GM18519 (cell line): ENCODE measurements at regions not wholly inside any gene's neighbourhood (a gene's known extent, or its start where the extent isn't known, plus 50 kb on each side); places are given as distances from the start of the nearest gene placed in this dataset.

Experiments used
- ATAC-seq: cut with Tn5 transposase; IDR thresholded peaks from one replicate; pipeline ENCODE4 v1.9.1; 2021; ENCODE audit warnings: mild to moderate bottlenecking, moderate library complexity; ENCODE audit not compliant: unreplicated experiment, low FRiP score

GRCh38 chr5:67404256-67405100 lies 207.9 kb upstream of the CD180 start:
- ATAC-seq = no peak

DNA sequence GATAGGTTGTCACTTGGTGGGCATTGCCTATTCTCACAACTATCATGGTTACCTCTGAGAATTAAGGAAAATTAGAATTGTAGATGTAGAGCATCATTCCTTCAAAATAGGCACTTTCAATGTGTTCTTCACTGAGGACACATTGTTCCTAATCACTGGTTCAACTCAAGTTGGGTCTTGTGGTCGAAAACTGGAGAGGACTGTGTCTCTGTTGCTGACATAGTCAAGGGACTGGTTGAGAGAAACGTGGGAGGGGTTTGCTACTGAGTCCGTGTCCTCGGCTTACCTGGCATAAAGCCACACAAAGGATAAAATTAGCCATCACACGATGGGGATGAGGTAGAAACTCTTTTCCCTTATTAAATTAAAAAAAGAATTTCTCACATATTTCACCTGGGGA lies 205.9 kb upstream of the CD180 start:
- ATAC-seq = no peak

DNA sequence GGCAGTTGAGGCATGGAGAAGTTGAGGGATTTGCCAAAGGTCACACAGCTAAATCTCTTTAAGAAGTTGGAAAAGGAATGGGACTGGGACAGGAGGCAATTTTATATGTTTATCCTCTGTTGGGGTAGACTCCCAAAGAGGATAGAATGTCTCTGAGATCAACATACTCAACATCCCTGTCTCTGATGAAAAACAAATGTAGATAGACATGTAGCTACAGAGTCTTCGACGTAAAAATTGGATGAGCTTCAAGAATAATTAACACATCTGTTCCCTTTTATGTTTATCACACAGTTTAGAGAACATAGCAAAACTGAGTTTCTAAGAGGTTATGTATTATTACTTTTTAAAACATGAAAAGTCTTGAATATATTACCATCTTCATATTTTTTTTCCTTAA lies 204.6 kb upstream of the CD180 start:
- ATAC-seq = no peak

- ATAC-seq = no peak
These were observed 204.2 kb upstream of the CD180 start for GRCh38 chr5:67400752-67401151.

DNA sequence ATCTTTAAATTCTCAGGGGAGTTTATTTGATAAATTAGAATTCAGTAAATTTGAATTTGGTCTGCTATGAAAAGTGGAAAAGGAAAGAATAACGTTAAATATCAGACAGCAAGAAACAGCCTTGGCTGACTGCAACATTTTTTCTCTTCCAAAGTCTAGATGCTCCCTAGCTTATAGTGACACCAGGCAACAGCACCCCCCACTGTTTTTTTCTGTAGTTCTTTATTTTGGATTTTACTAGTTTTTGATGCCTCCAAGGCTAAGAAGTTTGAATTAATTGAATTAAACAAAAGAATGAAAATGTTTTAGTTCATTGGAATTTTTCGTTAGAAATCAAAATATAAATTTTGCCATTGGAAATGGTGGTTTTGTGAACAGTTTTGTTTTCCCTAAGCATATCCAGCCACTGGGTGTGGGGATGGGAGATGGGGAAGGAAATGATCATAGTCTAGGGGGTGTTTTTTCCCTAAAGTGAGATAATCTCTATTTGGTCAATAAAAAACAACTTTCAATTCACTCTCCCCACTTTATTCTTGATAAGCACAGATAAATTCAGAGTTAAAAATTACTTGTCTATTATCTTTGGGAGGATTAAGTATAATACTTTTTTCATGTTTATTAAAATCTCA lies 199.3 kb upstream of the CD180 start:
- ATAC-seq = no peak

GRCh38 chr5:67393211-67393610 lies 196.6 kb upstream of the CD180 start:
- no peak for ATAC-seq

DNA sequence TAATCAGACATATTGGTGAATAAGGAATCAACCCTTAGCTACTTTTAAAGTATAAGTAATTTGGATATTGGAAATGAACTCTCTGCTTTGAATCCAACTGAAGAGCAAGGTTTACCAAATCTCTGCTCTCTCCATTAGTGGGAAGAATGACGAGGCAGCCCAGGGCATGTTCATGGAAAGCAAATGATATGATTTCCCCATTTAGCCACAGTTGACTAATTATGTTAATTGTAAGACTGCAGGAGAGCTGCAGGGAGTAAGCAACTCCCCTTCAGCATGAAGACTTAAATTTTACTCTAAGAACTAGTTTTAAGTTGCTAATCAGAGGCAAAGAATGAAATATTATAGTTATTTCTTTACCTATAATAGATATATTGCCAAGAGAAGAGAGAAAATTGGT lies 194.3 kb upstream of the CD180 start:
- no peak for ATAC-seq

DNA sequence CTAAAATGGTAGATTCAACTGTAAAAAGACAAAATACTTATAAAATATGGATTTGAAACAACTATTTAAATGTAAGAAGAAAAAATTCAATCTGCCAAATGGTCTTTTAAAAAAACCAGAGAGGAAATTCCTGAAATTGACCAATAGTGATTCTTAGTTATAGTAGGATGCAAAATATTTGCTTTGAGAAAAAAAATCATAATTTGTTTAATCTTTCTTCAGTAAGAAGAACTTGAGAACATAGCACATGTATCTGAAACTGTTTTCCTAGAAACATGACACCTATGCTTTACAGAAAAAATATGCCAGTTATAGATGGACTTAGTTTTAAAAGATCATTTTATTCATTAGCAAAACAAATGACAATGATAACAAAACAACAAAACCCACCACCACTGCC lies 186.9 kb upstream of the CD180 start:
- ATAC-seq = no peak

DNA sequence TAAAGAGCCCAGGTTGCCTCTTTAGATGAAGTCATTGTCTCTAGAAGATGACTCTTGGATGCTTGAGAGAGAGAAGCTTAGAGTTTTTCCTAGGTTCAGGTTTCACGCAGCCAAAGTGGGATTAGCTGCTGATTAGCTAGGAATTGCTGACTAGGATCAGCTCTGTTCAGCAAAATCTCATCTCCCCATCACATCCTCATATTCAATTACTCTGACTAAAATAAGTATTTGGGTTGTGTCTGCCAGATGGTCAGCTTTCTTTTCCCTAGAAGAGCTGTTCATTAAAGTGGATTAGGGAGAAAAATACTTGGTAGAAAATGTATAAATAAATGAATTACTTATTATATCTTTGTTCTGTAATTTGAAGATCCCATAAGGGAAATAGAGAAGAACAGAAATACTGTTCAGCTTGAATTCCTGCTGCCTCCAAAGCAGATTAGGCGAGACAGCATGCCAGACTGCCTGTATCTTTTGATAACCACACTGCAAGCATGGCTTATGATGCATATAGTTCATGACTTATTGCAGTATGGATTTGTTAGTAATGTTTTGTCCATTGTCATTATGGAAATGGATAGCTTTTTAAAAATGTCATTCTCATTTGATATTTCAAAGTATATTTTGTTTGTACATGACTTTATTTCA lies 184.8 kb upstream of the CD180 start:
- ATAC-seq = no peak

DNA sequence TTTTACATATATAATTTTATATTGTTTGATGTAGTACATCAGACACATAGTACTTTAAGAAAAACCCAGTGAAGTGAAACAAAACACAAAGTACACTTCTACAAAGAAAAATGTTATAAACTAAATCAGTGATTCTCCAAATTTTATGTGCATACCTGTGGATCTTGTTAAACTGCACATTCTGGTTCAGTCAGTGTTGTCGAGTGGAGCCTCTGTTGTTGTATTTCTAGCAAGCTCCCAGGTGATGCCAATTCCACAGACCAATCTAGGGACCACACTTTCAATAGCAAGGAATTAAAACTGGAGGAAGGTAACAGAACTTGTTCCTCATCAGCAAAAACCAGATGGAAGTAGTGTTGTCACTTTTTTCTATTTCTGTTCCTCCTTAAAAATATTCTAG lies 183.8 kb upstream of the CD180 start:
- no peak for ATAC-seq

DNA sequence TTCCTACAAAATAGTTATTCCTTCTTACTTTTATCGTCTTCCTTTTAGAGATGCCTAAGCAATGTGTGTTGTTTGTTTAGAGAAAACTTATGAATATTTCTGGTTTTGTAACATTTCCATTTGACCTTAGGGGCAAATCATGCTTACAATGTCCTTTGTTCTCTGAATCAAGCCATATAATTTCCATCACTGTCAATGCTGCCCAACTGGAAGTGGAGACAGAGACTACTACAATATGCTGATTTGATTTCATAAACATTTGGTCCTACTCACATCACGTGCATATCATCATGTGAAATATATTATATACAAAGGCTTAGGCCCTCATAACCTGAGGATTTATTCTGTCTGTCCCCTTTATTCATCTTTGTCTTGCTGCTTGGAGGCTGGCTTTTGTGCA lies 183.2 kb upstream of the CD180 start:
- ATAC-seq = no peak

GRCh38 chr5:67378256-67378655 lies 181.7 kb upstream of the CD180 start:
- ATAC-seq = no peak

DNA sequence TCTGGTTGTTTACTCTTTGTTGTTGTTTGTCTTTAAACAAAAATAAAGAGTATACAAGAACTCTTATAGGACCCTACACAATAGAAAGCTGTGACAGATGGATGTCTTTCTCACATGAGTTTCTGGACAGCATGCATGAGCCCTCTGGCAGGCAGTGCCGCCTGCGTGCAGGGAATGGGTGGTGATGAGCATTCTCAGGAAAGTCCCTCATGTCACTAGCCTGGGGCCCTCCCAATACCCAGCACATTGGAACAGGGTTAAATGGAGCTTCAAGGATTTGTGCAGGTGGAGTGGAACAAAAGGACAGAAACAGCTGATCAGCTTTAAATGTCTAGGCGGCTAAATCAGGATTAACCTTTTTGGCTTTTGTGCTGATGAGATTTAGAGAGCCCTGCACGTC lies 181.0 kb upstream of the CD180 start:
- ATAC-seq = no peak

DNA sequence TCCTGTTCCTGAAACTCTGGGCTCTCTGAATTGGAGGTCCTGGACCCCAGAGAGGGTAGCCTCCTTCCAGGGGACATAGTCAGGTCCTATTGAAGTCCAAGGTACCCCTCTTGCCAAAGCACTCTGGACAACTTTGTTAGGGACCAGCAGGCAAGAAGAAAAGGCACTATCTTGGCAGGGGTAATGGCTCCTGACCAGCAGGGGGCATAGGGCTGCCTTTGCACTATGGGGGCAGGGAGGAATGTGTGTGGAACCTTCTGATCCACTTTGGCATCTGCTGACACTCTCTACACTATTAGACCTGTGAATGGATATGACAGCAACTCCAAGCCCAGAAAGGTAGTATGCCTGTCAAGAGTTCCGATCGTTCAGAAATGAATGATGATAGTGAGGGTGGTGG lies 179.0 kb upstream of the CD180 start:
- no peak for ATAC-seq

GRCh38 chr5:67374378-67374777 lies 177.8 kb upstream of the CD180 start:
- no peak for ATAC-seq

- no peak for ATAC-seq
These were observed 176.9 kb upstream of the CD180 start for GRCh38 chr5:67373518-67373917.

- no peak for ATAC-seq
These were observed 176.3 kb upstream of the CD180 start for GRCh38 chr5:67372887-67373286.

- ATAC-seq = no peak
These were observed 175.3 kb upstream of the CD180 start for GRCh38 chr5:67371924-67372323.

- no peak for ATAC-seq
These were observed 170.2 kb upstream of the CD180 start for GRCh38 chr5:67366691-67367395.

DNA sequence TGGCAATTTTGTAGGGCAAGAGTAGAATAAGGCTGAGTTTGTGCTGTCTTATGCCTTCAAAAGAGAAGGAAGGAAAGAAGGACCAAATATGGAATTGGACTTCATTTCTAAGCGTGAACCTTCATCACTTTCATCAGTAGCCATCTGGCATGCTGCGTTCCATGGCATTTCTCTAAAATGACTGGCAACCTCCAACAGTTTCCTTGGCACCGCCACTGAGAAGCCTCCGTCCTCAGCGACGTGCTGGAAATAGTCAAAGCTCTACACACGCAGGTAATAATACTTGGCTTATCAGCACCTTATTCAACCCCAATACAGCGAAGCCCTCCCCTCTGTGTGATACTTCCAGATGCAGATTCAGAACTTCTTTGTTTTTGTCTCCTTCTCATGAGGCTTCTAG lies 169.7 kb upstream of the CD180 start:
- ATAC-seq = no peak

DNA sequence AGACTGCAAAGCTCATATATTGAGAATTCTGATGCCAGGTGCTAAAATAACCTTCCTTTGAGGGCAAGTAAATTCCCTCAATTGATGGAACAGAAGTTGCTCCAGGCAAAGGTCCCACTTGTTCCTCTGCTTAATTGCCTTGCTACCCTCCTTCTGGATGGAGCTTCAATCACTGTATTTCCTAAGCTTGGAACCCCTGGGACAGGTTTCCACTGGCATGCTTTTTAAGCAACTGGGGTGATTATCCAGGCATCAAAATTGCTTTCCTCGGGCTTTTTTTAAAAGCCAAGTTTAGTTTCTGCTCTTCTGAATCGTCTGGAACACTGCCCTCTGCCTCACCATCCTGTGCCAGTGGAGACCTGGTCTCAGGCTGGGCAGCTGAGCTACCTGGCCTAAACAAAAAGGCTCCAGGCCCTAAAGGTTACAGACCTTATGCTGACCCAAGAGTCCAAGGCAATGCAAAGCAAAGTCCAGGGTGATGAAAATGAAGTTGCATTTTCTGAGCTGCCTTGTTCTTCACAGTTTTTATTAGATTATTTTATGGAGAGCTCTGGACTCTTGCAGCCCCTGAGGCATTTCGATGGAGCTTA lies 167.9 kb upstream of the CD180 start:
- no peak for ATAC-seq
